Suppressor macrophage treated with lipopolysaccharide for 4 hours (primary cell): ENCODE measurements at regions not wholly inside any gene's neighbourhood (a gene's known extent, or its start where the extent isn't known, plus 50 kb on each side); places are given as distances from the start of the nearest gene placed in this dataset.
"Not testable (repeated sequence)": the region's sequence is repeated elsewhere in the genome, so short reads cannot be mapped to it uniquely, and the experiment has no call there.

Experiments used
- DNase-seq: peaks from one replicate; pipeline ENCODE4 v3.0.0-alpha.2; 2020

DNA sequence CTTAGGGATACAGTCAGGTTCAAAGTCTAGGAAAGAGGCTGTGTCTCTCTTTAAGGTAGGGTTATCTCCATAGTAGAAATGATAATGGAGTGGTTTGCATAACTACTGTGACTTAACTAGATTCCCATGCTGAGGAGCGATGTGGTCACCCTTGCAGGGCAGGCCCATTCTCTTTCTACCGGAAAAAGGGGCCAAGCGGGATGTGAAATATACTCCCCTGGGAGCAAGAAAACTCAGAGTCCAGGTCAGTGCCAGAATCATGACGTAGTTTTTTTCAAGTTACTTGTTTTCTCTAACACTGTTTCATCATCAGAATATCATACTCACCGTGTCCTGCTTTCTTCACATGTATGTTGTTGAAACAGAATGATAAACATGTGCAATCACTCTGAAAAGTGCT, 649.0 kb upstream of the ANKRD30A start:
- DNase-seq, result no peak

DNA sequence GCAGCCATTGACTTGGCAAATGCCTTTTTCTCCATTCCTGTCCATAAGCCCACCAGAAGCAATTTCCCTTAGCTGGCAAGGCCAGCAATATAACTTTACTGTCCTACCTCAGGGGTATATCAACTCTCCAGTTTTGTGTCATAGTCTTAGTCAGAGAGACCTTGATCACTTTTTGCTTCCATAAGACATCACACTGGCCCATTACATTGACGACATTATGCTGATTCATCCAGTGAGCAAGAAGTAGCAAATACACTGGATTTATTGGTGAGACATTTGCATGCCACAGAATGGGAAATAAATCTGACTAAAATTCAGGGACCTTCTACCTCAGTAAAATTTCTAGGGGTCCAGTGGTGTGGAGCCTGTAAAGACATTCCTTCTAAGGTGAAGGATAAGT, 649.7 kb upstream of the ANKRD30A start:
- DNase-seq, result no peak

DNA sequence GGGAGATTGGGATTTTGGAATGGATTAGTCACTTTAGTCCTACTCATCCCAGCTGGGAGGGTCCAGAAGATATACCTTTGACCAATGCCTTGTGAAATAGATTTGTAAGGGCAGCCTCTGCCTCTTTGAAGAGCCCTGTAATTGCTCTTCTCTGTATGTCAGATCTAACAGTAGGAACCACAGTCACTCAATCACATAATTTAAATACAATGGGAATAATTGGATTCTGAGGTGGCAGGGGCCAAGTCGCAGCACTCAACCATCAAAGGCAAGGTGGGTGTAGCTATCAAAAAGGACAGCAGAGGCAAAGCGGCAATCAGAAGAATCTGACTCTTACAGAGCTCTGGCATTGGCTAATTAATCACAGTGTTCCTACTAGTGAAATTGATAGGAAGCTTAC, 650.9 kb upstream of the ANKRD30A start:
- no peak for DNase-seq

DNA sequence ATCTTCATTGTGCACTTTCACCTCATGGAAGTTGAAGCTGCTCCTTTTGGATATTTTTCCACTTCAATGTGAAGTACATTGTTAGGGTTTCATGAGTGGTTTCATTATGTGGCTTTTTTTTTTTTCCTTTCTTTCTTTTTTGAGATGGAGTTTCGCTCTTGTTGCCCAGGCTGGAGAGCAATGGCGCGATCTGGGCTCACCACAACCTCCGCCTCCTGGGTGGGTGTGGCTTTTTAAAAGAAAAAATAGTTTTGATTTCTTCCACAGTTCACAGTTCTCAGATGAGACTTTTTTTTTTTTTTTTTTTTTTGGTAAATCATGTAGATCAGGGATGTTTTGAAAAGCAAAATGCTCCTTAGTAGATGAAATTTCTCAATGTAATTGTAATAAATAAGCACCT, 652.3 kb upstream of the ANKRD30A start:
- no peak for DNase-seq

DNA sequence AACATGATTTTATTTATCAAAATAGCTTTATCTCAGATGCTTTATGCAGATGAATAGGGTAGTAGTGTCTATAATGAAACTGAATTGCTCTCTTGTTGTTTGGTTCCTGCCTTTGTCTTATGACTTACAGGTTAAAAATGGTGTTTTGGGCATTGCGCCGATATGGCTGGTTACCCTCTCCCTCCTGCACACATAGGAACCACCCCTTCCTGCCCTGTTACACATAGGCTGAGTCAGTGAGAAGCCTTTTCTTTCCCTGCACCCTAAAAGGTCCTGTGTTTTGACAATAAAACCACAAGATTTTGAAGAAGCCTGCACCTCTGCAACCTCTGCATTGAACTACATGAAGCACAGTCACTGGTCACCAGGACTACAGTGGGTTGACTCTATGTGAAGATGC, 655.8 kb upstream of the ANKRD30A start:
- DNase-seq, result no peak

DNA sequence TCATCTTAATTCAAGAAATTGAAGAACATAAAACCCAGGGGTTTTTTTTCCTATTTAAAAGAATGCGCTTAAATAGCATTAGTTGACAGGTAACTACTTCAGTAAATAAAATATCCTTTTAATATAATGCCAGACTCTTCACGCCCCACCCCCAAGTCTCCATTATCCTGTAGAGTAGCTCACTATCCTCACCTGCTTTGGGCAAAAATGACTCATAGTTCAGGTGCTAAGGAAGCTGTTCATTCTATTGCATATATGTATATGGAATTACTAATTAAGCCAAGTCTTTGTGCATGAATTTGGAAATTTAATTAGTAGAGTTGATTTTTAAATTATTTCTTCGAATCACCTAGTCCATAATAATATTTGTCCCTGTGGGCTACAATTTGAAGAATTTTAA, 656.8 kb upstream of the ANKRD30A start:
- no peak for DNase-seq

DNA sequence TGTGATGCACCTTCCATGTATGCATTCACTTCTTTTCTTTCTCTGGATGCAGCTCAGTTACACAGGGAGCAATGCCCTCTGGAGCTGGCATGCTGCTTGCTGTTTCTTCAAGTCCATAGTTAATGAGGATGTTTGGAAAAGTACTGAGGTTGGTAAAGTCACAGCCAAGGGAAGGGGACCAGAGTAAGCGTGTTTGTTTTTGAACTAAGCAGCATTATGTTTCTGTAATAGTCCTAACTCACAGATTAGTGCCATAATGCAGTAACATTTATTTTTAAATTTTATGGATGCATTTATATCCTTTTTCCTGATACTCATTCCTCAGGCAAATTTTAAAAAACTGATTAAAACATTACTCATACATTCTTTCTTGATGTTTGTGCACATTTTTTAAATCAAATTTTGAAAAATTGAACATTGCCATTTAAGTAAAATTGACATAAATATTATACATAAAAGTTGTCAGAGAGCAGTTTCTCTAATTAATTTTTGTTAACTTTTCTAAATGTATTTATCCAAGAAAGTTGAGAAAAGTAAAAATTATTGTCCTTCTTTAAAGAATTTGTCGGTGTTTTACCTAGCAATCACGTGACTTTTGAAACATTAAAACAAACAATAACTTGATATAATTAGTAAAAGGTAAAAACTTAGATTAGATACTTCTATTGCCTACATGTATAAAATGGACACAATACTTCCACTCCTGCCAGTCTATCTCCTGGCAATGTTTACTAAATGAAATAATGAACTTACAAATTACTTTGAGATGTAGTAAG, 659.6 kb upstream of the ANKRD30A start:
- DNase-seq, result no peak

DNA sequence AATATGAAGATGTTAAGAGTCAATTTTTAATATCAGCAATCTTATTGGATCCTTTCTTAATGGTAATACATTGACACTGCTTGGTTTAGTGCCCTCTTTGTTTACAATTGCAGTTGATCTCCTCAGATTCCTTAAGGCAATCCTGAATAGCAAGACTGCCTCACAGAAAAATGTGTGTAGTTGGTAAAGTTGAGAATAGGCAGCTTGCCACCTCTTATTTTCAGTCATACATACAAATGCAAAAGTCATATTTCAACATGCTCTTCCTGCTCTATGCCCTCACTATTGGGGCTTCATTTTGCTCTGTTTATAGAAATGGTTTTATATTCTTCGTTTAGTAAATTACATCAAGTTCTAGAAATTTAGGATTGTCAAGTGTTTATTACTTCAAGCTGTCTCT, 661.1 kb upstream of the ANKRD30A start:
- no peak for DNase-seq

DNA sequence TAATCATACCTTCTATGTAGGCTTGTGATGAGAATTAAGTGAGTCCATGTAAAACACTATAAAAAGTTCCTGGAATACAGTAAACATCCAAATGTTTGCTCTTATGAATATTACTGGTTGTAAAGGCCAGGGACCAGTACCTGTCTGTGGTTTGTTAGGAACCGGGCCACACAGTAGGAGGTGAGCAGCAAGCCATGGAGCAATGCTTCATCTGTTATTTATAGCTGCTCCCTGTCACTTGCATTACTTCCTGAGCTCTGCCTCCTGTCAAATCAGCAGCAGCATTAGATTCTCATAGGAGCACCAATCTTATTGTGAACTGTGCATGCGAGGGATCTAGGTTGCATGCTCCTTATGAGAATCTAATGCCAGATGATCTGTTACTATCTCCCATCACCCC, 662.0 kb upstream of the ANKRD30A start:
- DNase-seq, result no peak

DNA sequence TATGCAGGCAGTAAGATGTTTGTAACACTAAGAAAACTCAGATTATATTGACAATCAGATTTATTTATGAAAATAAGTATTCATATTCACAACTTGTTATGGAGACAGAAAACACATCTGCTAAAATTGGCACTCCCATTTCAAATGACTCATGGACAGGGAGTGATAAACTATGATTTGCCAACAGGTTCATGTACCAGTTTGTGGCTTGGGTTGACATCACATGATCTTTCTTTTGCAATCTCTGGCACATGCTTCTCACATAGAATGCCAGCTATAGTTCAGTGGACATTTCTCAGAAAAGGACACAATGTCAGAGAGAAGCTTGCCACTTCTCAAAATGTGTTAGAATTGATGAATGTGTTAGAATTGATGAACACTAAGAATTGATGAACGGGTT, 663.2 kb upstream of the ANKRD30A start:
- no peak for DNase-seq

DNA sequence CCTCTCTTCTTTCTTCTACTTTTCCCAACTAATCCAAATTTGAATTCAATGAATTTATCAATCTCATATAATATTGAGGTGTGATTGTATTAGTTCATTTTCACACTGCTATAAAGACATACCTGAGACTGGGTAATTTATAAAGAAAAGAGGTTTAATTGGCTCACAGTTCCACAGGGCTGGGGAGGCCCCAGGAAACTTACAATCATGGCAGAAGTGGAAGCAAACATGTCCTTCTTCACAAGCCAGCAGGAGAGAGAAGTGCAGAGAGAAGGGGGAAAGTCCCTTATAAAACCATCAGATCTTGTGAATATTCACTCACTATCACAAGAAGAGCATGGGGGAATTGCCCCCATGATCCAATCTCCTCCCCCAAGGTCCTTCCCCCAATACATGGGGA, 667.0 kb upstream of the ANKRD30A start:
- not testable (repeated sequence) for DNase-seq

DNA sequence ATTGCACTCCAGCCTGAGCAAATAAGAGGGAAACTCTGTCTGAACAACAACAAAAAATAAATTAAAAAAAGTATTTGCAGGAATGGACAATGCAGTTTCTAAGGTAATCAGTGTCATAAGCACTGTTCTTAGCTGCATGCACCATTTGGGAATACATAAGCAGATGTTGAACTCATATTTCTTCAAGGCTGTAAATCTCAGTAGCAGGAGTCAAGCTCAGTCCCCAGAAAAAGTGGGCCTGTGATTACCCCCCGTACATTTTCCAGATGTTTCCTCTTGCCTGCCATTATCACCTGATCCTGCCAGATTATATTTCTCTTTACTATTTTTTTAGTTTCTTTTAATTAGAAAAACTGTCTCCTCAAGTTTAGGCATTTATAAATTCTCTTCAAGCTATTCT, 667.6 kb upstream of the ANKRD30A start:
- DNase-seq, result no peak

DNA sequence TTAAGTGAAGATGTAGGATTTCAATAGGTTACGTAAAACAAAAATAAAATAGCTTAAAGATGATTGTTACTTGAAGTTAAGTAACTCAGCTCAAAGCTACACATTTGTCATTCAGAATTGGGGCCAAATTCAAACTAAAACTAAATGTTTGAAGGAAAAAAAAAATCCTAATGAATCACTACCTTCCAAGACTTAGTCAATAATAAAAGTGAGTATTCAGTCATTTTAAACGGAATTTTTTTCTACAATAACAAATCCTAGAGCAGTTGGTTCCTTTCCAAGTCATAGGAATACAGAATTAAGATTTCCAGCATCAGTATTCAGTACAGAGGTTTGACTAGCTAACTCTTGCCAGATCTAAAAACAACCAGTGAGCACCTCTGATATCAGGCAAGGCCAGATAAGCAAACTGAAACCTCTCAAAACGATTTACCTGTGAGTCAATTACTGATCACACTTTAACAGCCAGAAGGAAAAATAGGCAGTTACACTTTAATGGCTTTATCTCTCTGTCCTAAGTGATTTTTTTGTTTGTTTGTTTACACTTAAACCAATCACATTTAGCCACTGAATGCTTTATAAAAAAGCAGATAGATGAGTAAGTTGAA, 669.8 kb upstream of the ANKRD30A start:
- no peak for DNase-seq

DNA sequence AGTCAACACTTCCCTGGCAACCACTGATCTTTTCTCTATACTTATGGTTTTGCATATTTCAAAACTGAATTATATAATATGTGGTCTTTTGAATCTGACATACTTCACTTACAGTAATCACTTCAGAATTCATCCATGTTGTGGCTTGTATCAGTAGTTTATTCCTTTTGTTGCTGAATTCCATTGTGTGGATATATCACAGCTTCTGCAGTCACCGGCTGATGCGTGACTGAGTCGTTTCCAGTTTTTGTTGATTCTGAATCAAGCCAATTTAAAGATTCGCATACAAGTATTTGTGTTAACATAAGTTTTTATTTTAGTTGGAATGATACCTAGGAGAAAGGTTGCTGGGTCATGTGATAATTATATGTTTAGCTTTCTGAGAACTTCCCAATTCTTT, 672.5 kb upstream of the ANKRD30A start:
- DNase-seq, result no peak

DNA sequence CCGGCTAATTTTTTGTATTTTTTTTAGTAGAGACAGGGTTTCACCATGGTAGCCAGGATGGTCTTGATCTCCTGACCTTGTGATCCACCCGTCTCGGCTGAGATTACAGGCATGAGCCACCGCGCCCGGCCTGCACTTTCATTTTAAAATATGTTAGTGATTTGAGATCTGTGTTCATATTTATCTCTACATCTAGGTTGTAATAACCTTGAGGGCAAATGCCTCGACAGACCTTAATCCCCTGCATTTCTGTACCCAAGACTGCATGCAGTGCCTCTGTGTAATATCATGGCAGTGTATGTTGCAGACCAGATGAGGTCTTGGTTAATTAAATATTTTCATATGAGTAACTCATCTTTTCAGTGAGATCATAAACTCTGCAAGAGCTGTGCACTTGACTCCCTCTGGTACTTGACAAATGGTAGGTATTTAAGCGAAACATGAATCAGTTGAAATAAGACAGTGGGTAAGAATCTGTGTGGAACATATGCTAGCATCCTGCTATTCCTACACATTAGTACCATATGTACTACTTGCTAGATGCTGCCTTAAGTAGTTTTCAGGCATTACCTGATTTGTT, 673.9 kb upstream of the ANKRD30A start:
- no peak for DNase-seq

DNA sequence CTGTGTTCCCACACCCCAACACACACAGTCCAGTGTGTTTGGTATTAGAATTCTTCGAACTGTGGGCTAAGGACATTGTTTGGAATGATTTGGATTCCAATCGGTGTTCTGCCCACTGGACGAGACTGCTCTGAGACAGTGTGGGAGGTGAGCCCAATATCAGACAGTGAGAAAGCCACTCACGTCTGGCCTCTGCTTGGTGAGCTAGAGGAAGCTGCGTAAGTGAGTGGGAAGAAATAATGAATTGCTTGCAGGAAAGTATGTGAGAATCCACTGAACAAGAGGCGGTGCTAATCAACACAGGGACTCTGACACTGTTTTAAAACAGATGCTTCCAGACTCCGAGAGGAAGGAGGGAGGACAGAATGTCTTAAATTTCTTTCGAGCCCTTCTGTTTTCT, 675.0 kb upstream of the ANKRD30A start:
- DNase-seq, result no peak

DNA sequence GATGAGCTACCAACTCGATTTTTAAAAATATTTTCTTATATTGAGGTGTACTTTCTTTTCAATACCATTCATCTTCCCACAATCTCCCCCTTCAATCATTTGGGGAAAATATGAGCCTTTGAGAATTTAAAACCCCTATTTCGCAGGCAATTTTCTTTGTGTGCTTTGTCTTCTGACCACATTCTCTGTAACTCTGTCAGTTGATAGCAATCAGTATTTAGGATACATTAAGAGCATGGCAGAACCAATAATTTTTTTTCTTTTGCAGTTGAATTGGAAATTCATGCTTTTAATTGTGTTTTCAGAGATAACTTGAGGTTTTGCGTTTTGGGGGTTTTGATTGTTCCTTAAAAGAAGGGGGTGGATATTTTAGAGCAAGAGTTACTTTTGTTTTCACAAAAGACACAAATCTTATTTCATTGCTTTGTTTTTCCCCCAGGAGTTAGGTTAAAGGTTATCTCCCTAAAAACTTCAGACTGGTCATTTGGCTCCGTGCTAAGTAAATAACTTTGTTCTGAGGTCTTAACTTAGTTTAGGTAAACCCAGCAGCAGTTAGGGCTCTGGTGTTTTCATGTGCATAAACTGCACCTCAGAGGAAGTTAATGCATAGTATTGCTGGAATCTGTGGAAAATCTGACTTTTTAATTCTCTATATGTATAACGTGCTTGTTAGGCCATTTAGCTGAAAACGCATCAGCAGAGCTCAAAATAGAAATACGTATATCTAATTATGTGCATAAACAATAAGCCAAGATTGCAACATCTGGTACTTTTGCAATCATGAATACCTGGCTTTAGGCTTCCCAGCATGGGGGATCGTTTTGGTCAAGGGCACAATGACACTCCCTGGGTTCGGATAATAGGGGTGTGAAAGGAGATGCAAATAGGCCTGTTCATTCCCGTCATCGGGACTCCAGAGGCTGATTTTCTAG, 676.4 kb upstream of the ANKRD30A start:
- no peak for DNase-seq

DNA sequence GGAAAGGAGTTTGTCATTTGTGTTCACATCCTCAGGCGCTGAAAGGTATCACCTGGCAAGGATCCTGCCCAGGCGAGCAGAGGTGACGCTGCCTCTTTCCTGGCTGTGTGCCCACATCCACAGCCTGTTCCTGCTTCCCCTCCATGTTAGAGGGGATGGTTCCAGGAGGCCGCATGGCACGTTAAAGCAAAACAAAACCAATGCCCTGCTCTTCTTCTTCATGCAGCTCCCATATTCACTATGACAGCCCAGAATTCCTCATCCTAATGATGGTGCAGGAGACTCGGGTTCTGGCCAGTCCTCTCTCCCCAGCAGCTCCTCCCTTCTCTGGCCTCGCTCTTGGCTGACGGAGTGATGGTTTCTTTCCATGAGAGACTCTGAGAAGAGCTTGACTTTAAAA, 678.5 kb upstream of the ANKRD30A start:
- no peak for DNase-seq

DNA sequence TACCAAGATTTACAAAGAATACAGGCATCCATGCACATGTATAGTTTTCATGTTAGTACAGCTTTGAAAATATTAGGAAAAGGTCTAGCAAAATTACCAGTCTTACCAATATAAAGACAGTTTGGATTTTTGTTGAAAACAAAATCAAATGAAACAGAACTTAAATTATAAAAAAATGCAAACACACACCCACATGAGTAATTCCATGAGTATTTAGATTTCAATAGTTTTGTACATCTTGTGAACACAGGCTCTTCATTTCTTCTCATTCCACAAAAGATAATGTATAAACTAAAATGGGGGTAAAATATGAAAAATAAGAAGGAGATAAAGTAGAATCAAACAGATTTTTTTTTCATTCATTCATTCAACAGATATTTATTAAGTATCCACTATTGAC, 682.2 kb upstream of the ANKRD30A start:
- DNase-seq, result no peak

DNA sequence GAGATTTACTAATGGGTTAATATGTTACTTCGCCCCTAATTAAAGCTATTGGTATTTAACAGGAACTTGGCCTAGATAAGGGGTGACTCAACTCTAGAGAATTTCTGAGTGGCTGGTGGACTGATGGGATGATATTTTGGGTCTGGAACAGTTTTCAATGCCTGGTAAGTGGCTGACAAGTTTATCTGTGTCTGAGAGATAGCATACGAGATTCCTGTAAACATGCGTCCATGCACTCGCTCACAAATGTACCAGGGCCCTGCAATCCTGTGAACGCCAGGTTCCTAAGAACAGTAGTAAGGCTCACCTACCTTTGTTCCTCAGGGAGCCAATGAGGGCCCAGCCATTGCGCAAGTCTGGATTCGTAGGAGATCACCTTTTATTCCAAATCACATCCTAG, 683.8 kb upstream of the ANKRD30A start:
- DNase-seq, result no peak

DNA sequence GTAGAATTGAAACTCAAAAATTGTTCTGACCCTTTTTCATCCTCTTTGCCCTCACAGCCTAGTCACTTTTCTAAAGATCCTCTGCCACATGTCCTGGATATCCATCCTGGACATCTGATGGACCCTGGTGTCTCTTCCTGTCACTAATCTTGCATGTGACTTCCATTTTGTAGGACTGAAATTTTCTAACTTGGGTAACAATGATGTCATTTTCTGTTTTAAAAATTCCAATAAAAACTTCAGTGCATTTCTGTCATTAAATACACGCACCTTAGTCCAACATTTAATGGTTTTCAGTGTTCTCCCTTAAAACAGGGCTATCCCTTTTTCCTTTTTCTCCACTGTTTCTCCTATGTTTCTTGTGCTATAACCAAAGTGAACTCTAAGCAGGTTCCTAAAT, 684.9 kb upstream of the ANKRD30A start:
- DNase-seq, result no peak

DNA sequence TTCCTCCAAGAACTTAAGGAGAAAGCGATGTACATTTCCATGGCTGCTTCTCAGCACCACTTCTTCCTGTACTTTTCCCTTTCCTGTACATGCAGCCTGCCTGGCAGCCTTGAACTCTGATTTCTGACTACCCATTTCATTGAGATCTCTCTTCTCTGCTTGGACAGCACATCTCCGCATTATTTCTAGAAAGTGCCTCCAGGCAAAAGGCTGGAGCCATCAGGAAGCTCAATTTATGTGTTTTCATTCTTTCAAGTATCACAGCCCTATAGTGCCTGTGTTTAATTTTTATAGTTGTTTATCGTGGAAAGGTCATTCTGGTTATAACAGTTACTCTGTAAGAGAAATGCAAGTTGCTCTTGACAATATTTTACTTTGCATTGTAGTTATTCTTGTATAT, 688.0 kb upstream of the ANKRD30A start:
- DNase-seq, result no peak

DNA sequence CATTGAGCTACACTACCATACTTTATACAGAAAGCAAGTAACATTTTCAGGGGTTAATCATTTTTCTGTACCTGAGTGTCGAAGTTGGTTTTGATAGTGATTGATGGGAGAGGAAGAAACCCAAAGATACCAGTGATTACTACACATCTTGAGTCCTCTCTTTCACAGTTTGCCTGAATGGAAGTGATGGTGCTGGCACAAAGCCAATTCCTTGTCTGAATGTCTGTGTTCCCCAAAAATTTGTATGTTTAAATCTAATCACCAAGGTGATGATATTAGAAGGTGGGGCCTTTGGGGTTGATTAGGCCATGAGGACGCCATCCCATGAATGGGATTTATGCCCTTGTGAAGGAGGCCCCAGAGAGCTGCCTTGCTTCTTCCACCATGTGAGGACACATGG, 696.9 kb upstream of the ANKRD30A start:
- no peak for DNase-seq
